Loucy (cell line): ENCODE measurements at regions not wholly inside any gene's neighbourhood (a gene's known extent, or its start where the extent isn't known, plus 50 kb on each side); places are given as distances from the start of the nearest gene placed in this dataset.

Source experiments
- H2AFZ ChIP-seq: fragments of 200-600 bp; sonication (generic); 2 replicates; pipeline ENCODE4 v1.6.0; 2016; ENCODE audit warnings: antibody characterized with exemption, mild to moderate bottlenecking, low read length, moderate library complexity
- H3F3A ChIP-seq: fragments of 200-600 bp; 2 replicates; pipeline ENCODE4 v1.6.0; 2016; ENCODE audit warnings: antibody characterized with exemption, low read depth, mild to moderate bottlenecking
- H3K27me3 ChIP-seq: fragments of 200-600 bp; sonication (generic); 2 replicates; pipeline ENCODE4 v1.6.1; 2014; ENCODE audit warnings: low read length, mild to moderate bottlenecking; ENCODE audit not compliant: insufficient read depth, poor library complexity, severe bottlenecking
- H3K36me3 ChIP-seq: fragments of 200-600 bp; sonication (generic); 2 replicates; pipeline ENCODE4 v1.6.1; 2016; ENCODE audit warnings: low read length; ENCODE audit not compliant: insufficient read depth
- H3K4me1 ChIP-seq: fragments of 200-600 bp; sonication (generic); 2 replicates; pipeline ENCODE4 v1.5.1; 2014; ENCODE audit warnings: low read length, mild to moderate bottlenecking; ENCODE audit not compliant: insufficient read depth, poor library complexity, severe bottlenecking
- H3K4me2 ChIP-seq: fragments of 200-600 bp; sonication (generic); 2 replicates; pipeline ENCODE4 v1.6.0; 2014; ENCODE audit warnings: antibody characterized with exemption, low read length, low read depth, mild to moderate bottlenecking; ENCODE audit not compliant: poor library complexity, severe bottlenecking
- H3K4me3 ChIP-seq: fragments of 200-600 bp; sonication (generic); 2 replicates; pipeline ENCODE4 v1.5.1; 2014; ENCODE audit warnings: low read length, mild to moderate bottlenecking, mixed read lengths; ENCODE audit not compliant: poor library complexity, severe bottlenecking
- H3K79me2 ChIP-seq: fragments of 200-600 bp; sonication (generic); 2 replicates; pipeline ENCODE4 v1.6.1; 2014; ENCODE audit warnings: low read length; ENCODE audit not compliant: insufficient read depth
- H3K9ac ChIP-seq: fragments of 200-600 bp; sonication (generic); 2 replicates; pipeline ENCODE4 v1.6.0; 2014; ENCODE audit warnings: mild to moderate bottlenecking, low read depth, low read length, moderate library complexity; ENCODE audit not compliant: poor library complexity, severe bottlenecking
- H3K9me2 ChIP-seq: fragments of 200-600 bp; sonication (generic); replicated peaks from 2 replicates; pipeline ENCODE4 v1.6.1; 2016; ENCODE audit warnings: low read depth, low read length, mixed read lengths
- H3K9me3 ChIP-seq: fragments of 200-600 bp; sonication (generic); 2 replicates; pipeline ENCODE4 v1.6.1; 2014; ENCODE audit warnings: mild to moderate bottlenecking, antibody characterized with exemption, low read length, low read depth; ENCODE audit not compliant: insufficient read depth
- H4K20me1 ChIP-seq: fragments of 200-600 bp; sonication (generic); 2 replicates; pipeline ENCODE4 v1.6.0; 2014; ENCODE audit warnings: antibody characterized with exemption, low read length, mild to moderate bottlenecking; ENCODE audit not compliant: insufficient read depth, poor library complexity, severe bottlenecking
- CTCF ChIP-seq: fragments of 200-600 bp; sonication (generic); conservative IDR thresholded peaks from 2 replicates; pipeline ENCODE4 v1.5.1; 2014; ENCODE audit warnings: mild to moderate bottlenecking, antibody characterized with exemption, low read length
- EZH2phosphoT487 ChIP-seq: fragments of 200-600 bp; IDR thresholded peaks from 2 replicates; pipeline ENCODE4 v1.6.1; 2018; ENCODE audit warnings: antibody characterized with exemption, mild to moderate bottlenecking, moderate library complexity, borderline replicate concordance

DNA sequence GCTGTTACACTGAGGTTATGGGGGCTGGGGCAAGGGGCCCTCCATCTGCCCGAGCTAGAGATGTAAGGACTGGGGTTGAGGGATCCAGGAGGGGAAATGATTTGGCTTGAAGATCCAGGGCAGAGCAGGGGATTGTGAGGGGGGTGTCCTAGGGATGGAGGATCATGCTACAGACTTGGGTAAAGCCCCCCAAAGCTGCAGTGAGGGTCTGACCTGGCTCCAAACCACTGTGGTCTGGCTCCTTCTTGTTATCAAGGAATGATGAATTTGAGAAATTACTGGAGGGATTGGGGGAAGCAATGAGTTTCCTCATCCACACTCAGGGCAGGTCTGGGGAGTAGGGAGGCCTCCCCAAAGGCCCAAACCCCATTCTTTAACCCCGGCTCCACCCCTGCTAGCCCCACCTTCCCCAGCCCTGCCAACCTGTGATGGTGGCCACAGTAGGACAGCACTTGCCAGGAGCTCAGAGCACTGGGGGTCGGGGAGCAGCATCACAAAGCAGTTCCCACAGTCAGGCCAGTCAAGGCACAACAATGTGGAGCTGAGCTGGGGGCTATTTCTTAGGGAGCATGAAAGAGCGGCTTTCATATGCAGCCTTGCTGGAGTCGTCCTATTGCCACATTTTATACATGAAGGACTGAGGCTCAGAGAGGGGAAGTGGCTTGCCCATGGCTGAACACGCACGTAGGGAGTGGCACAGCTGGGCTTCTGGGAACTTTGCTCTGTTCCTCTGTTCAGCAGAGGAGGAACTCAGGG, 165.5 kb downstream of the EFNB1 start:
- H3K4me1 ChIP-seq = no peaks in the 10 kb centered on the region
- no peak overlapping the region for H2AFZ ChIP-seq
- H3K36me3 ChIP-seq = no peaks in the 10 kb centered on the region
- H3K4me2 ChIP-seq = no peak overlapping the region
- no peaks in the 10 kb centered on the region for H3K27me3 ChIP-seq
- H3K79me2 ChIP-seq = no peaks in the 10 kb centered on the region
- H3K9me2 ChIP-seq = no peaks in the 10 kb centered on the region
- no peaks in the 10 kb centered on the region for H3K9me3 ChIP-seq
- no peak overlapping the region for H3K9ac ChIP-seq
- no peaks in the 10 kb centered on the region for H4K20me1 ChIP-seq
- no peak overlapping the region for H3K4me3 ChIP-seq
- no peaks in the 10 kb centered on the region for H3F3A ChIP-seq
- no peak for TF ChIP-seq EZH2phosphoT487
- no peak for TF ChIP-seq CTCF

GRCh38 chrX:68992821-68993397, 164.1 kb downstream of the EFNB1 start:
- H3K9ac ChIP-seq = no peak overlapping the region
- no peaks in the 10 kb centered on the region for H3F3A ChIP-seq
- TF ChIP-seq CTCF = no peak
- no peak for TF ChIP-seq EZH2phosphoT487

GRCh38 chrX:68991691-68992345, 163.0 kb downstream of the EFNB1 start:
- Histone ChIP-seq H4K20me1 (no peaks in the 10 kb centered on the region), H3K4me3 (no peak overlapping the region), H3K4me1 (no peaks in the 10 kb centered on the region), H2AFZ (no peak overlapping the region), H3K4me2 (no peak overlapping the region), H3K9me2 (no peaks in the 10 kb centered on the region), H3K36me3 (no peaks in the 10 kb centered on the region), H3K9ac (no peak overlapping the region), H3K27me3 (no peaks in the 10 kb centered on the region), H3K79me2 (no peaks in the 10 kb centered on the region), H3K9me3 (no peaks in the 10 kb centered on the region), H3F3A (no peaks in the 10 kb centered on the region)
- no peak for TF ChIP-seq CTCF
- no peak for TF ChIP-seq EZH2phosphoT487

More at GRCh38 chrX:68992821-68993397, 164.1 kb downstream of the EFNB1 start:
- Histone ChIP-seq H3K9me3 (no peaks in the 10 kb centered on the region), H3K36me3 (no peaks in the 10 kb centered on the region), H2AFZ (no peak overlapping the region), H3K9me2 (no peaks in the 10 kb centered on the region), H3K27me3 (no peaks in the 10 kb centered on the region), H3K4me3 (no peak overlapping the region), H3K4me2 (no peak overlapping the region), H3K4me1 (no peaks in the 10 kb centered on the region), H4K20me1 (no peaks in the 10 kb centered on the region), H3K79me2 (no peaks in the 10 kb centered on the region)
